ENCODE measurements at regions not wholly inside any gene's neighbourhood (a gene's known extent, or its start where the extent isn't known, plus 50 kb on each side); places are given as distances from the start of the nearest gene placed in this dataset.

DNA sequence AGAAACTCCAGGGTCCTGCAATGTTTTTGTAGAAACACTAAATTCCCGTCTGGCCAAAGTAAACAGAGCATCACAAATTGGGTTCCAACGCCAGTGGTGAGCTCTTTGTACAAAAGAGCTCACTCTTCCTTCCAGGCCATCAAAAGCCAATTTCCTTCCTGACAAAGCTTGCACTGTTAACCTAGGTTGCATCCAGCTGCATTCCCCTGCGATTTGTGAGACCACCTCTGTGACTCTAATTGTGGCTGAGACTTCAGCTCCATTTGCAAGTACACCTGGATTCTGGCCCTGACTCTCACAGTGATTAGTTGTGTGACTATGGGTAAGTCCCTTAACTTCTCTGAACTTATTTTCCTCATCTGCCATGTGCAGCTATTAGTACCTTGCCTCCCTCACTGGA is 212.5 kb upstream of the CXorf66 start:
- H3K9ac ChIP-seq (ENCODE audit: low read length) = no peak overlapping the region

More for the DNA sequence above, 212.5 kb upstream of the CXorf66 start:
- no peak overlapping the region for H2AFZ ChIP-seq (ENCODE audit: low read depth, low read length, poor library complexity, severe bottlenecking)
- H4K20me1 ChIP-seq (ENCODE audit: insufficient read depth) = no peaks in the 10 kb centered on the region
- no peak overlapping the region for H3K4me3 ChIP-seq (replicated peaks in 1 of 2; ENCODE audit: low read depth in 1 of 2, low read length in 2 of 2)
- H3K9me2 ChIP-seq (ENCODE audit: insufficient read depth) = no peaks in the 10 kb centered on the region
- H3K27me3 ChIP-seq (ENCODE audit: insufficient read depth, low read length) = no peaks in the 10 kb centered on the region
- H3K4me1 ChIP-seq (ENCODE audit: control insufficient read depth in 1 of 2, insufficient read depth in 2 of 2, low read length in 2 of 2) = no peaks in the 10 kb centered on the region
- intact Hi-C loops (cut with micrococcal nuclease) = no loop called here
- no peak overlapping the region for H3K4me2 ChIP-seq (ENCODE audit: low read length)
- ChIA-PET RAD21 (ENCODE audit: low non-redundant PET in 1 of 2, low total read pairs in 2 of 2, uncharacterized antibody in 2 of 2, unreplicated experiment in 2 of 2) (no interaction called here), POLR2A (no interaction called here), CTCF (no interaction called here)
- no peak for TF ChIP-seq SIN3A (IDR thresholded peaks at IDR 0.05; ENCODE audit: low read depth)
- no peak for TF ChIP-seq EGR1 (IDR thresholded peaks at IDR 0.05; ENCODE audit: low read depth)
- no peak for TF ChIP-seq FOSL1 (IDR thresholded peaks at IDR 0.05; ENCODE audit: low read depth)
- no peak for TF ChIP-seq CTCF (IDR thresholded peaks at IDR 0.05 in 2 of 3, conservative IDR thresholded peaks at IDR 0.05 in 1 of 3; ENCODE audit: borderline replicate concordance in 1 of 3, insufficient read depth in 1 of 3, low read depth in 2 of 3, low read length in 2 of 3)
- TF ChIP-seq CEBPB (IDR thresholded peaks at IDR 0.05; ENCODE audit: low read depth) = no peak
- no peak for TF ChIP-seq POLR2A (IDR thresholded peaks at IDR 0.05; ENCODE audit: borderline replicate concordance, extremely low read depth, insufficient read depth, insufficient read length)
- TF ChIP-seq, protein P1, sequence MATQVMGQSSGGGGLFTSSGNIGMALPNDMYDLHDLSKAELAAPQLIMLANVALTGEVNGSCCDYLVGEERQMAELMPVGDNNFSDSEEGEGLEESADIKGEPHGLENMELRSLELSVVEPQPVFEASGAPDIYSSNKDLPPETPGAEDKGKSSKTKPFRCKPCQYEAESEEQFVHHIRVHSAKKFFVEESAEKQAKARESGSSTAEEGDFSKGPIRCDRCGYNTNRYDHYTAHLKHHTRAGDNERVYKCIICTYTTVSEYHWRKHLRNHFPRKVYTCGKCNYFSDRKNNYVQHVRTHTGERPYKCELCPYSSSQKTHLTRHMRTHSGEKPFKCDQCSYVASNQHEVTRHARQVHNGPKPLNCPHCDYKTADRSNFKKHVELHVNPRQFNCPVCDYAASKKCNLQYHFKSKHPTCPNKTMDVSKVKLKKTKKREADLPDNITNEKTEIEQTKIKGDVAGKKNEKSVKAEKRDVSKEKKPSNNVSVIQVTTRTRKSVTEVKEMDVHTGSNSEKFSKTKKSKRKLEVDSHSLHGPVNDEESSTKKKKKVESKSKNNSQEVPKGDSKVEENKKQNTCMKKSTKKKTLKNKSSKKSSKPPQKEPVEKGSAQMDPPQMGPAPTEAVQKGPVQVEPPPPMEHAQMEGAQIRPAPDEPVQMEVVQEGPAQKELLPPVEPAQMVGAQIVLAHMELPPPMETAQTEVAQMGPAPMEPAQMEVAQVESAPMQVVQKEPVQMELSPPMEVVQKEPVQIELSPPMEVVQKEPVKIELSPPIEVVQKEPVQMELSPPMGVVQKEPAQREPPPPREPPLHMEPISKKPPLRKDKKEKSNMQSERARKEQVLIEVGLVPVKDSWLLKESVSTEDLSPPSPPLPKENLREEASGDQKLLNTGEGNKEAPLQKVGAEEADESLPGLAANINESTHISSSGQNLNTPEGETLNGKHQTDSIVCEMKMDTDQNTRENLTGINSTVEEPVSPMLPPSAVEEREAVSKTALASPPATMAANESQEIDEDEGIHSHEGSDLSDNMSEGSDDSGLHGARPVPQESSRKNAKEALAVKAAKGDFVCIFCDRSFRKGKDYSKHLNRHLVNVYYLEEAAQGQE (IDR thresholded peaks at IDR 0.05; ENCODE audit: low read depth) = no peak
- TF ChIP-seq POLR2AphosphoS5 (IDR thresholded peaks at IDR 0.05; ENCODE audit: low read depth, low read length) = no peak
- H3K27ac ChIP-seq (ENCODE audit: low read depth, low read length) = no peak overlapping the region
- BruUV-seq (replicated peaks) = no TSS peak
- no peaks in the 10 kb centered on the region for H3K9me3 ChIP-seq (ENCODE audit: control insufficient read depth in 1 of 2, insufficient read depth in 1 of 2, low read depth in 1 of 2, low read length in 2 of 2)
- H3K79me2 ChIP-seq (ENCODE audit: insufficient read depth, low read length) = no peaks in the 10 kb centered on the region
- ATAC-seq (no peak), DNase-seq (ENCODE audit: low read depth, low spot score) (no peak)
- H3K36me3 ChIP-seq (ENCODE audit: control insufficient read depth in 1 of 2, insufficient read depth in 2 of 2, low read length in 2 of 2) = no peaks in the 10 kb centered on the region

Measured in HCT116 (cell line).